ENCODE measurements at regions not wholly inside any gene's neighbourhood (a gene's known extent, or its start where the extent isn't known, plus 50 kb on each side); places are given as distances from the start of the nearest gene placed in this dataset.

GRCh38 chr4:45345558-45345957, 619.2 kb upstream of the GNPDA2 start:
- H3K23ac ChIP-seq (ENCODE audit: low read depth, low read length): no peak overlapping the region
- no peak overlapping the region for H3K27ac ChIP-seq (ENCODE audit: insufficient read depth, low read length)
- H2BK120ac ChIP-seq (ENCODE audit: low read depth, low read length): no peak overlapping the region
- no peak overlapping the region for H3K18ac ChIP-seq (ENCODE audit: low read depth, low read length)
- BruUV-seq (replicated peaks): no TSS peak
- no peak overlapping the region for H3K9ac ChIP-seq (ENCODE audit: low read depth, low read length)
- H3K36me3 ChIP-seq (ENCODE audit: control insufficient read depth, insufficient read depth, low read length): no peaks in the 10 kb centered on the region
- H3K4me1 ChIP-seq (ENCODE audit: control insufficient read depth, insufficient read depth, low read length): no peaks in the 10 kb centered on the region
- no peak for ATAC-seq (ENCODE audit: low read depth)
- H3K9me1 ChIP-seq (ENCODE audit: insufficient read depth, low read length): no peaks in the 10 kb centered on the region
- H3K27me3 ChIP-seq (ENCODE audit: control insufficient read depth, insufficient read depth, low read length): no peaks in the 10 kb centered on the region
- no peak overlapping the region for H2AK5ac ChIP-seq (ENCODE audit: low read depth, low read length)
- no peak overlapping the region for H2AFZ ChIP-seq (replicated peaks; ENCODE audit: low read length, poor library complexity)
- no peak overlapping the region for H4K91ac ChIP-seq (ENCODE audit: insufficient read depth, low read depth, low read length)
- DNase-seq: no peak
- H4K5ac ChIP-seq (ENCODE audit: low read depth, low read length): no peak overlapping the region
- H3K9me3 ChIP-seq (ENCODE audit: control insufficient read depth, insufficient read depth, low read length): peaks cover 5% of the 10 kb centered on the region
- H4K8ac ChIP-seq (ENCODE audit: low read depth in 2 of 2, low read length in 2 of 2): no peak overlapping the region
- ChIA-PET CTCF (no interaction called here), POLR2A (ENCODE audit: unreplicated experiment) (no interaction called here)
- H2BK20ac ChIP-seq (ENCODE audit: low read depth, low read length): no peak overlapping the region
- H2BK15ac ChIP-seq (ENCODE audit: low read depth, low read length): no peak overlapping the region
- H3K14ac ChIP-seq (replicated peaks; ENCODE audit: low read depth, low read length): no peak overlapping the region
- H3K4me2 ChIP-seq (ENCODE audit: low read depth, low read length): no peak overlapping the region
- no peaks in the 10 kb centered on the region for H3K79me1 ChIP-seq (ENCODE audit: low read depth in 1 of 2, low read length in 2 of 2)
- in situ Hi-C loops (cut with MboI; ENCODE audit: low sequenced_read_pairs): no loop called here
- no peak overlapping the region for H3K4ac ChIP-seq (ENCODE audit: low read depth, low read length)
- H2BK5ac ChIP-seq (ENCODE audit: low read depth, low read length, poor library complexity, severe bottlenecking): no peak overlapping the region
- WGBS, 2 experiments (ENCODE audit: extremely low coverage in 2 of 2, insufficient read length in 1 of 2): no CpG with 5 or more reads among the region's 5 CpGs
- H4K20me1 ChIP-seq (ENCODE audit: insufficient read depth, low read length): no peaks in the 10 kb centered on the region
- no peak overlapping the region for H3K56ac ChIP-seq (ENCODE audit: extremely low read depth, insufficient read depth, low read length)
- dilution Hi-C loops (cut with HindIII; ENCODE audit: low sequenced_read_pairs, unreplicated experiment): no loop called here
- no peak for TF ChIP-seq CHD1 (IDR thresholded peaks at IDR 0.05; ENCODE audit: low read depth, low read length)
- no peak for TF ChIP-seq USF2 (IDR thresholded peaks at IDR 0.05; ENCODE audit: low read depth, low read length)
- TF ChIP-seq CTCF (conservative IDR thresholded peaks at IDR 0.05; ENCODE audit: low read depth, low read length): no peak
- no peak for TF ChIP-seq POLR2A (IDR thresholded peaks at IDR 0.05; ENCODE audit: low read depth, low read length)
- TF ChIP-seq CEBPB (IDR thresholded peaks at IDR 0.05; ENCODE audit: low read depth, low read length): no peak
- TF ChIP-seq BHLHE40 (IDR thresholded peaks at IDR 0.05; ENCODE audit: low read depth, low read length): no peak
- no peak for TF ChIP-seq MXI1 (IDR thresholded peaks at IDR 0.05; ENCODE audit: borderline replicate concordance, low read depth, low read length)
- intact Hi-C loops (cut with micrococcal nuclease): no loop called here
- H2AK9ac ChIP-seq (replicated peaks; ENCODE audit: low read depth, low read length, poor library complexity): no peak overlapping the region
- H3K4me3 ChIP-seq (ENCODE audit: insufficient read depth, low read depth, low read length): no peak overlapping the region

All from IMR-90 (cell line).